C4-2B (cell line): ENCODE measurements at regions not wholly inside any gene's neighbourhood (a gene's known extent, or its start where the extent isn't known, plus 50 kb on each side); places are given as distances from the start of the nearest gene placed in this dataset.
"Not testable (repeated sequence)": the region's sequence is repeated elsewhere in the genome, so short reads cannot be mapped to it uniquely, and the experiment has no call there.

Source experiments
- ZFX ChIP-seq: fragments of 450-650 bp; IDR thresholded peaks from 2 replicates; pipeline ENCODE4 v1.6.1; 2017
- TF ChIP-seq, protein P1 (sequence below): fragments of 450-650 bp; conservative IDR thresholded peaks from 2 replicates; pipeline ENCODE4 v1.5.1; 2017; ENCODE audit warnings: mild to moderate bottlenecking

DNA sequence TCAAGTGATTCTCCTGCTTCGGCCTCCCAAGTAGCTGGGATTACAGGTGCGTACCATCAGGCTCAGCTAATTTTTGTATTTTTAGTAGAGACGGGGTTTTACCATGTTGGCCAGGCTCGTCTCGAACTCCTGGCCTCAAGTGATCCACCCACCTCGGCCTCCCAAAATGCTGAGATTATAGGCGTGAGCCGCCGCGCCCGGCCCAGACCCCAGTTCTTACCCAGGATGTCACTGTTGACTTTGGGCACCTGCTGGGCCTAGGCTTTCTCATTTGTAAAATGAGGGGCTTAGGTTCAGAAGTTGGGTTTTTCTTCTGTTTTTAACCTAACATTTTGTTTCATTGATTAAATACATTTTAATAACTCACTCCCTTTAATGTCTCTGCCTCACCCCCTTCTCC lies 181.7 kb upstream of the ADRA1D start:
- TF ChIP-seq, protein P1, sequence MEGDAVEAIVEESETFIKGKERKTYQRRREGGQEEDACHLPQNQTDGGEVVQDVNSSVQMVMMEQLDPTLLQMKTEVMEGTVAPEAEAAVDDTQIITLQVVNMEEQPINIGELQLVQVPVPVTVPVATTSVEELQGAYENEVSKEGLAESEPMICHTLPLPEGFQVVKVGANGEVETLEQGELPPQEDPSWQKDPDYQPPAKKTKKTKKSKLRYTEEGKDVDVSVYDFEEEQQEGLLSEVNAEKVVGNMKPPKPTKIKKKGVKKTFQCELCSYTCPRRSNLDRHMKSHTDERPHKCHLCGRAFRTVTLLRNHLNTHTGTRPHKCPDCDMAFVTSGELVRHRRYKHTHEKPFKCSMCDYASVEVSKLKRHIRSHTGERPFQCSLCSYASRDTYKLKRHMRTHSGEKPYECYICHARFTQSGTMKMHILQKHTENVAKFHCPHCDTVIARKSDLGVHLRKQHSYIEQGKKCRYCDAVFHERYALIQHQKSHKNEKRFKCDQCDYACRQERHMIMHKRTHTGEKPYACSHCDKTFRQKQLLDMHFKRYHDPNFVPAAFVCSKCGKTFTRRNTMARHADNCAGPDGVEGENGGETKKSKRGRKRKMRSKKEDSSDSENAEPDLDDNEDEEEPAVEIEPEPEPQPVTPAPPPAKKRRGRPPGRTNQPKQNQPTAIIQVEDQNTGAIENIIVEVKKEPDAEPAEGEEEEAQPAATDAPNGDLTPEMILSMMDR = not testable (repeated sequence)
- not testable (repeated sequence) for TF ChIP-seq ZFX
